ENCODE measurements at regions not wholly inside any gene's neighbourhood (a gene's known extent, or its start where the extent isn't known, plus 50 kb on each side); places are given as distances from the start of the nearest gene placed in this dataset.

DNA sequence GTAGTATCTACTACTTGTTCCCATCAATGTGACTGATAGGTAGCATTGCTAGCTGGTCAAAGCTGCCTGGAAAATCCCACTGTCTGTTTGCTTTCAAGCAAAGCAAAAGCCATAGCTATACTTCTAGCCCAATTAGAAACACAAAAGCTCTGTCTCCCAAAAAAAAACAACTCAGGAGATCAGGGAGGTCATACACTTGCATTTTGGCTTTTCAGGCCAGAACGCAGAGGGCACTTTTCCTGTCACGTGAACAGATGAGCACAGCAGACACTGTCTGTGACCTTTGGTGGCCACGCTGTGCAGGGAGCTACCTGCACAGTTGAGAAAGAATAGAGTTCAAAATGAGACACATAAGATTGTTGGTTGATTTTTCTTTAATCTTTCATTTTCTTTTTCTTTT is 441.7 kb upstream of the PDZRN3 start:
- DNase-seq (ENCODE audit: low read depth), result no peak
- H3K4me3 ChIP-seq (ENCODE audit: low read depth, low read length), result no peak overlapping the region
- TF ChIP-seq, protein P1, sequence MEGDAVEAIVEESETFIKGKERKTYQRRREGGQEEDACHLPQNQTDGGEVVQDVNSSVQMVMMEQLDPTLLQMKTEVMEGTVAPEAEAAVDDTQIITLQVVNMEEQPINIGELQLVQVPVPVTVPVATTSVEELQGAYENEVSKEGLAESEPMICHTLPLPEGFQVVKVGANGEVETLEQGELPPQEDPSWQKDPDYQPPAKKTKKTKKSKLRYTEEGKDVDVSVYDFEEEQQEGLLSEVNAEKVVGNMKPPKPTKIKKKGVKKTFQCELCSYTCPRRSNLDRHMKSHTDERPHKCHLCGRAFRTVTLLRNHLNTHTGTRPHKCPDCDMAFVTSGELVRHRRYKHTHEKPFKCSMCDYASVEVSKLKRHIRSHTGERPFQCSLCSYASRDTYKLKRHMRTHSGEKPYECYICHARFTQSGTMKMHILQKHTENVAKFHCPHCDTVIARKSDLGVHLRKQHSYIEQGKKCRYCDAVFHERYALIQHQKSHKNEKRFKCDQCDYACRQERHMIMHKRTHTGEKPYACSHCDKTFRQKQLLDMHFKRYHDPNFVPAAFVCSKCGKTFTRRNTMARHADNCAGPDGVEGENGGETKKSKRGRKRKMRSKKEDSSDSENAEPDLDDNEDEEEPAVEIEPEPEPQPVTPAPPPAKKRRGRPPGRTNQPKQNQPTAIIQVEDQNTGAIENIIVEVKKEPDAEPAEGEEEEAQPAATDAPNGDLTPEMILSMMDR (IDR thresholded peaks at IDR 0.05; ENCODE audit: control insufficient read depth, extremely low read depth, insufficient read depth), result no peak

DNA sequence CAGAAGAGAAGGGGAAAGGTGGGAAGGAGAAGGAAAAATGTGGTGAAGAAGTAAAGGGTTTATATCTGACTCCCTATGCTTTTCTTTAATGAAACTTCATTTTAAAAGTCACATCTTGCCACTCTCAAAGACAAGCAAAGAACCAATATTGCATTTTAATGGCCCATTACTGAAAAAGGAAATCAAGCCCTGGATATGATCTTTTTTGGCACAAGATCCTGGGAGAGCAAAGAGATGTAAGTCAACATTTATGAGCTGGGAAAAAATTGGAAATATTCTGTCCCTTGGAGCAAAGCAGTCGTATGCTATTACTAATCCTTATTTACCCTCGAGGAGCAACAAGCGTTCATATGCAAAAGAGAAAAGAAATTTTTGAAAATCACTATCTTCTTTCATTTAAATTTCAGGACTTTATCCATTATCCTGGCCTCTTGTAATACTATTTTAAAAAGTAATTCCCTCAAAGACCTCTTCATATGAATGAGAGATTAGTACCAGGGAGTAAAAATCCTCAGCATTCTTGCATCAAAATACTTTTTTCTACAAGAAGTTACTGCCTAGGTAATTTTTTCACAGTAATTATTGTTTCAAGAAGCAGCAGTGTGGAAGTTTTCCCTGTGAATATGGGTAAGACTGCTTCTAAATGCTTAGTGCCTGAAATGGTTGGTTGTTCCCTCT is 435.3 kb upstream of the PDZRN3 start:
- no peak overlapping the region for H3K4me3 ChIP-seq (ENCODE audit: low read depth, low read length)
- TF ChIP-seq, protein P1 (IDR thresholded peaks at IDR 0.05; ENCODE audit: control insufficient read depth, extremely low read depth, insufficient read depth), result no peak
- DNase-seq (ENCODE audit: low read depth), result no peak

DNA sequence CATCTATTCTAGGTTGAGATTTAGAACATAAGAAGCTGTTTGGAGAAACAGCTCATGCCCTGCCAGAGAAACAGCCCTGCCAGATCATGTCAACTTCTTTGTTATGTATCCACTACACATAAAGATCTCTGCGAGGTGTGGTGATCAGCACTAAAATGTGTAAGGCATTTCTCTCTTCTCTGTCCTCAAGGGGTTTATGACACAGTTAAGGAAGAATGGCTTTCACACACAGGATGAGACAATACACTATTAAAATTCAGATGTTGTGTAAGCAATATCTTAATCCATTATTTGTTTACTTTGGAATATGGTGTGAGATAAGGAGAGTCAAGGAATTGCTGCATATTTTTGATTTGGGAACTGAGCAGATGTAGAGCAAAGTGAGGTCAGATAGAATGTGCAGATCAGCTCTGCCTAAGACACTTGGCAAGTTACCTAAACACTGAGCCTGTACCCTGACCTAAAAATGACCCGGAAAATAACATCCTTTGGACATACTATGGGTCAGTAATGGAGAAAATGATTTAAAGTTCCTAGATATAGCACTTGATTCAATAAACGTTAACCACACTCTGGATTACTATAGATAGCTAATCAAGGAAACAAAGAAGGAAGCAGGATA is 434.7 kb upstream of the PDZRN3 start:
- DNase-seq (ENCODE audit: low read depth), result no peak
- TF ChIP-seq, protein P1 (IDR thresholded peaks at IDR 0.05; ENCODE audit: control insufficient read depth, extremely low read depth, insufficient read depth), result no peak
- no peak overlapping the region for H3K4me3 ChIP-seq (ENCODE audit: low read depth, low read length)

DNA sequence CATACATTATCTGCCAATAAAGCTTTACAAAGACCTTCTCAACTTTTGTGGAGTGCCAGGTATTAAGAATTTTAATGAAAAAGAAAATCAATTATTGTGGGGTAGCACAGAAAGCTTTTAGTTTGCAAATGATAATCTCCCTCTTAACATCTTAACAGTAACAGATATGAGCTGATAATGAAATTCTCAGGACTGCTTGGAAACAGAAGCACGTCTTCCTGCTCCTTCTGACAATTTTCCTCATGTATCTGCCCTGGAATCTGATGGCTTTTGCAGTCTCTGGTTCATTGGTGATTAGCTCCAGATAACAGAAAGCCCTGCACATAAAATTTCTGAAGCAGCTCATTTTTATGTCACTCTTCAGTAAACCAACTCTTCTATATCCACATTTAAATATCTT is 432.4 kb upstream of the PDZRN3 start:
- TF ChIP-seq, protein P1 (IDR thresholded peaks at IDR 0.05; ENCODE audit: control insufficient read depth, extremely low read depth, insufficient read depth), result no peak
- H3K4me3 ChIP-seq (ENCODE audit: low read depth, low read length), result no peak overlapping the region
- no peak for DNase-seq (ENCODE audit: low read depth)

DNA sequence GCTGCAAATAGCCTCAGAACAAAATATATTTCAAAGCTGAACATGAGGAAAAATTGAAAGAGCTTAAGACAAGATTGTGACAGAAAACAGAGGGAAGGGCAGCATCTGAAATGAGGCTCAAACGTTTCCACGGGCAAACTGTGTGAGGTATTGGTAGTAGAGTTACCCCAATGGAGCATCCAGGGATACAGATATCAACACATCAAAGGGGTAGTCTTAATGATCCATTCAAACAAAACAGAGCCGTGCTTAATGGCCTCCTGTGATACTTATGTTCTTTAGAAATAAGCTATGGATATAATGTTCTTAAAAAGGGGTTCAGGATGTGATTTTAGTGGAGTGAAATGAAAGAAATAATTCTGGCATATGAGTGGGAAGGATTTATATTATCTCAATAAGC is 430.3 kb upstream of the PDZRN3 start:
- no peak for DNase-seq (ENCODE audit: low read depth)
- H3K4me3 ChIP-seq (ENCODE audit: low read depth, low read length), result no peak overlapping the region
- TF ChIP-seq, protein P1 (IDR thresholded peaks at IDR 0.05; ENCODE audit: control insufficient read depth, extremely low read depth, insufficient read depth), result no peak

DNA sequence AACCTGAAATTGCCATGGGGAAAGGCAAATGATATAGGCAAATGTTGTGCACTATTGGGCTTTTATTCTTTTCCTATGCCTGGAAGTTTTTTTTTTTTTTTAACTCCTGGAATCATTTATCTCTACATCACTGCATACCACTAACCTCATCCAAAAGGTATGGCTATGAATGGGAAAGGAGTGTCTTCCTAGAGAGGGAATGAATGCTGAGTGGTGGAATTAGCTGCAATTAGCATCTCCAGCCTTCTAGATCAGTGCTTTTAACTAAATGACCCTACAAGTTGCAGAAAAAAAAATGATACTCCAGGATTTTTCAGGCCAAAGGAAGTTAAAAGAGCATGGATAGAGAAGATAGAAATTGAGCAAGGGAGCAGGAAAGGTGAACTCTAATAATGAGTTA is 429.8 kb upstream of the PDZRN3 start:
- no peak for DNase-seq (ENCODE audit: low read depth)

More for the DNA sequence above, 429.8 kb upstream of the PDZRN3 start:
- no peak overlapping the region for H3K4me3 ChIP-seq (ENCODE audit: low read depth, low read length)
- TF ChIP-seq, protein P1 (IDR thresholded peaks at IDR 0.05; ENCODE audit: control insufficient read depth, extremely low read depth, insufficient read depth), result no peak
